Neural cell (in vitro differentiated cells): ENCODE measurements at regions not wholly inside any gene's neighbourhood (a gene's known extent, or its start where the extent isn't known, plus 50 kb on each side); places are given as distances from the start of the nearest gene placed in this dataset.

ENCODE experiments used
- H2AFZ ChIP-seq: fragments of 200-600, 300-800 bp; sonication (generic), shearing (Covaris generic); 2 replicates; pipeline ENCODE4 v1.6.0; 2014; ENCODE audit warnings: low read depth, mild to moderate bottlenecking, antibody characterized with exemption, low read length, moderate library complexity
- H3F3A ChIP-seq: fragments of 200-600 bp; shearing (Covaris generic); 2 replicates; pipeline ENCODE4 v1.6.1; 2016; ENCODE audit warnings: mild to moderate bottlenecking, moderate library complexity, mixed read lengths, antibody characterized with exemption, low read length; ENCODE audit not compliant: insufficient read depth, poor library complexity, severe bottlenecking
- H3K27ac ChIP-seq: fragments of 200-600, 300-800 bp; sonication (generic), shearing (Covaris generic); 2 replicates; pipeline ENCODE4 v1.5.1; 2014; ENCODE audit warnings: mild to moderate bottlenecking, low read length, moderate library complexity
- H3K27me3 ChIP-seq: fragments of 300-800, 200-600 bp; sonication (generic), shearing (Covaris generic); 2 replicates; pipeline ENCODE4 v1.6.0; 2014; ENCODE audit warnings: mild to moderate bottlenecking, low read depth, low read length, moderate library complexity; ENCODE audit not compliant: insufficient read depth
- H3K36me3 ChIP-seq: fragments of 300-800, 200-600 bp; sonication (generic), shearing (Covaris generic); 2 replicates; pipeline ENCODE4 v1.5.1; 2014; ENCODE audit warnings: mild to moderate bottlenecking, antibody characterized with exemption, low read length, moderate library complexity; ENCODE audit not compliant: insufficient read depth
- H3K4me2 ChIP-seq: fragments of 300-800, 200-600 bp; sonication (generic), shearing (Covaris generic); 2 replicates; pipeline ENCODE4 v1.6.0; 2014; ENCODE audit warnings: mild to moderate bottlenecking, low read length
- H3K4me3 ChIP-seq: fragments of 300-800, 200-600 bp; sonication (generic), shearing (Covaris generic); 2 replicates; pipeline ENCODE4 v1.5.1; 2014; ENCODE audit warnings: mild to moderate bottlenecking, low read length, moderate library complexity
- H3K79me2 ChIP-seq: fragments of 200-600 bp; shearing (Covaris generic); replicated peaks from 2 replicates; pipeline ENCODE4 v1.6.0; 2014; ENCODE audit warnings: mild to moderate bottlenecking, low read length, moderate library complexity; ENCODE audit not compliant: insufficient read depth
- H3K9ac ChIP-seq: fragments of 300-800, 200-600 bp; sonication (generic), shearing (Covaris generic); 2 replicates; pipeline ENCODE4 v1.6.1; 2016; ENCODE audit warnings: mild to moderate bottlenecking, low read length, mixed read lengths
- H3K9me2 ChIP-seq: fragments of 200-600 bp; shearing (Covaris generic); 2 replicates; pipeline ENCODE4 v1.6.1; 2016; ENCODE audit warnings: mild to moderate bottlenecking, low read length, mixed read lengths; ENCODE audit not compliant: insufficient read depth
- H3K9me3 ChIP-seq: fragments of 200-600, 300-800 bp; sonication (generic), shearing (Covaris generic); 2 replicates; pipeline ENCODE4 v1.6.1; 2016; ENCODE audit warnings: mild to moderate bottlenecking, mixed run types, low read length, moderate library complexity, mixed read lengths
- H4K20me1 ChIP-seq: fragments of 200-600 bp; shearing (Covaris generic); 2 replicates; pipeline ENCODE4 v1.6.1; 2016; ENCODE audit warnings: mild to moderate bottlenecking, mixed run types; ENCODE audit not compliant: insufficient read depth
- EP300 ChIP-seq: fragments of 450-650 bp; conservative IDR thresholded peaks from 2 replicates; pipeline ENCODE4 v1.6.1; 2014; ENCODE audit warnings: antibody characterized with exemption, mild to moderate bottlenecking, moderate library complexity; ENCODE audit not compliant: poor library complexity, severe bottlenecking
- EZH2 ChIP-seq: fragments of 200-600, 300-800 bp; shearing (Covaris generic), sonication (generic); IDR thresholded peaks from 2 replicates; pipeline ENCODE4 v1.6.1; 2014; ENCODE audit warnings: antibody characterized with exemption, low read length, borderline replicate concordance, mild to moderate bottlenecking; ENCODE audit not compliant: insufficient read depth, poor library complexity, severe bottlenecking
- MXI1 ChIP-seq: fragments of 450-650 bp; conservative IDR thresholded peaks from 2 replicates; pipeline ENCODE4 v1.6.1; 2014; ENCODE audit warnings: antibody characterized with exemption, mild to moderate bottlenecking; ENCODE audit not compliant: poor library complexity, severe bottlenecking
- POLR2AphosphoS5 ChIP-seq: IDR thresholded peaks from 2 replicates; pipeline ENCODE4 v1.6.1; 2012
- RAD21 ChIP-seq: fragments of 450-650 bp; conservative IDR thresholded peaks from 2 replicates; pipeline ENCODE4 v1.6.1; 2014; ENCODE audit warnings: antibody characterized with exemption, mild to moderate bottlenecking, moderate library complexity
- REST ChIP-seq: IDR thresholded peaks from 2 replicates; pipeline ENCODE4 v1.6.1; 2012; ENCODE audit warnings: borderline replicate concordance
- SMC3 ChIP-seq: fragments of 450-650 bp; conservative IDR thresholded peaks from 2 replicates; pipeline ENCODE4 v1.6.1; 2014; ENCODE audit warnings: antibody characterized with exemption, mild to moderate bottlenecking, moderate library complexity; ENCODE audit not compliant: poor library complexity
- TAF1 ChIP-seq: IDR thresholded peaks from 2 replicates; pipeline ENCODE4 v1.6.1; 2012; ENCODE audit warnings: low read depth
- TF ChIP-seq, protein P1 (sequence below): fragments of 450-650 bp; IDR thresholded peaks from 2 replicates; pipeline ENCODE4 v1.5.1; 2014; ENCODE audit warnings: antibody characterized with exemption, mild to moderate bottlenecking, moderate library complexity; ENCODE audit not compliant: poor library complexity, severe bottlenecking

GRCh38 chr3:156608601-156609514, 53.9 kb upstream of the SSR3 start:
- Histone ChIP-seq H2AFZ (no peak overlapping the region), H3K36me3 (no peaks in the 10 kb centered on the region), H3K9me3 (no peaks in the 10 kb centered on the region), H3F3A (no peaks in the 10 kb centered on the region), H3K79me2 (no peaks in the 10 kb centered on the region), H3K27me3 (no peaks in the 10 kb centered on the region), H4K20me1 (no peaks in the 10 kb centered on the region), H3K4me2 (no peak overlapping the region), H3K9ac (no peak overlapping the region), H3K4me3 (no peak overlapping the region), H3K27ac (no peak overlapping the region), H3K9me2 (no peaks in the 10 kb centered on the region)
- no peak for TF ChIP-seq EP300
- no peak for TF ChIP-seq TAF1
- TF ChIP-seq POLR2AphosphoS5, result no peak
- TF ChIP-seq, protein P1, sequence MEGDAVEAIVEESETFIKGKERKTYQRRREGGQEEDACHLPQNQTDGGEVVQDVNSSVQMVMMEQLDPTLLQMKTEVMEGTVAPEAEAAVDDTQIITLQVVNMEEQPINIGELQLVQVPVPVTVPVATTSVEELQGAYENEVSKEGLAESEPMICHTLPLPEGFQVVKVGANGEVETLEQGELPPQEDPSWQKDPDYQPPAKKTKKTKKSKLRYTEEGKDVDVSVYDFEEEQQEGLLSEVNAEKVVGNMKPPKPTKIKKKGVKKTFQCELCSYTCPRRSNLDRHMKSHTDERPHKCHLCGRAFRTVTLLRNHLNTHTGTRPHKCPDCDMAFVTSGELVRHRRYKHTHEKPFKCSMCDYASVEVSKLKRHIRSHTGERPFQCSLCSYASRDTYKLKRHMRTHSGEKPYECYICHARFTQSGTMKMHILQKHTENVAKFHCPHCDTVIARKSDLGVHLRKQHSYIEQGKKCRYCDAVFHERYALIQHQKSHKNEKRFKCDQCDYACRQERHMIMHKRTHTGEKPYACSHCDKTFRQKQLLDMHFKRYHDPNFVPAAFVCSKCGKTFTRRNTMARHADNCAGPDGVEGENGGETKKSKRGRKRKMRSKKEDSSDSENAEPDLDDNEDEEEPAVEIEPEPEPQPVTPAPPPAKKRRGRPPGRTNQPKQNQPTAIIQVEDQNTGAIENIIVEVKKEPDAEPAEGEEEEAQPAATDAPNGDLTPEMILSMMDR, result no peak
- TF ChIP-seq EZH2, result no peak
- no peak for TF ChIP-seq SMC3
- no peak for TF ChIP-seq REST
- TF ChIP-seq RAD21, result no peak
- TF ChIP-seq MXI1, result no peak

DNA sequence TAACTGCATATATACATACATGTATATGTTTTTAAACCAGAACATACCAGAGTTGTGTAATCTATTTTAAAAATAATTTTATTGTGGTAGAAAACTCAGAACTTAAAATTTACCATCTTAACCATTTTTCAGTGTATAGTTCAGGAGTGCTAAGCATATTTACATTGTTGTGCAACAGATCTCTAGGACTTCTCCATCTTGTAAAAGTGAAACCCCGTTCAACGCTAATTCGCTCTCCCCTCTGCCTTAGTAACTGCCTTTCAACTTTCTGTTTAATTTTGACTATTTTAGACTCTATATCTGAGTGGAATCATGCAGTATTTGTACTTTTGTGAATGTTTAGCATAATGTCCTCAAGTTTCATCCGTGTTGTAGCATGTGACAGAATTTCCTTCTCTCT, 51.8 kb upstream of the SSR3 start:
- Histone ChIP-seq H3K27me3 (no peaks in the 10 kb centered on the region), H2AFZ (no peak overlapping the region), H3K9ac (no peak overlapping the region), H4K20me1 (no peaks in the 10 kb centered on the region), H3K4me3 (no peak overlapping the region), H3K79me2 (no peaks in the 10 kb centered on the region), H3K27ac (no peak overlapping the region), H3K36me3 (no peaks in the 10 kb centered on the region), H3K4me2 (no peak overlapping the region), H3K9me2 (no peaks in the 10 kb centered on the region), H3F3A (no peaks in the 10 kb centered on the region), H3K9me3 (no peaks in the 10 kb centered on the region)
- TF ChIP-seq REST (no peak), EZH2 (no peak), MXI1 (no peak), EP300 (no peak), TAF1 (no peak), SMC3 (no peak), POLR2AphosphoS5 (no peak), RAD21 (no peak)
- TF ChIP-seq, protein P1, result no peak
